Astrocyte (in vitro differentiated cells and primary cell): ENCODE measurements at regions not wholly inside any gene's neighbourhood (a gene's known extent, or its start where the extent isn't known, plus 50 kb on each side); places are given as distances from the start of the nearest gene placed in this dataset.

Source experiments
- CTCF ChIP-seq: IDR thresholded peaks from 2 replicates; pipeline ENCODE4 v1.5.1; 2011; ENCODE audit warnings: low read depth, mild to moderate bottlenecking, inconsistent platforms, low read length, moderate library complexity; ENCODE audit not compliant: insufficient read depth
- EZH2 ChIP-seq: IDR thresholded peaks from 2 replicates; pipeline ENCODE4 v1.6.1; 2012; ENCODE audit warnings: mild to moderate bottlenecking, low read length, inconsistent platforms; ENCODE audit not compliant: insufficient read depth

GRCh38 chr2:5562865-5563264 is 129.3 kb upstream of the SOX11 start:
- TF ChIP-seq CTCF (no peak), EZH2 (no peak)
